VCaP (cell line): ENCODE measurements at regions not wholly inside any gene's neighbourhood (a gene's known extent, or its start where the extent isn't known, plus 50 kb on each side); places are given as distances from the start of the nearest gene placed in this dataset.

Experiments used
- H3K27ac ChIP-seq: fragments of 450-650 bp; 2 replicates; pipeline ENCODE4 v1.5.1; 2017
- CTCF ChIP-seq: fragments of 450-650 bp; conservative IDR thresholded peaks from 2 replicates; pipeline ENCODE4 v1.5.1; 2017; ENCODE audit warnings: mild to moderate bottlenecking, moderate library complexity

- no peak overlapping the region for H3K27ac ChIP-seq
- TF ChIP-seq CTCF, result no peak
Observed at GRCh38 chr4:27835851-27836250, 975.2 kb downstream of the STIM2 start.

GRCh38 chr4:27836523-27836922 is 975.9 kb downstream of the STIM2 start:
- TF ChIP-seq CTCF, result no peak
- no peak overlapping the region for H3K27ac ChIP-seq

- no peak overlapping the region for H3K27ac ChIP-seq
- TF ChIP-seq CTCF, result no peak
Observed at GRCh38 chr4:27843776-27844175, 983.1 kb downstream of the STIM2 start.

GRCh38 chr4:27844376-27844775 is 983.7 kb downstream of the STIM2 start:
- TF ChIP-seq CTCF, result no peak
- H3K27ac ChIP-seq, result no peak overlapping the region

GRCh38 chr4:27846951-27847350 is 986.3 kb downstream of the STIM2 start:
- H3K27ac ChIP-seq, result no peak overlapping the region
- no peak for TF ChIP-seq CTCF

GRCh38 chr4:27861381-27861787 is 1000.7 kb downstream of the STIM2 start:
- H3K27ac ChIP-seq, result peak overlapping the region; percentile 37; the same call in 1 of the 2 replicates

GRCh38 chr4:27861802-27862201 is 1001.2 kb downstream of the STIM2 start:
- TF ChIP-seq CTCF, result no peak
- peak overlapping the region; percentile 37; the same call in 1 of the 2 replicates for H3K27ac ChIP-seq

More at GRCh38 chr4:27861381-27861787, 1000.7 kb downstream of the STIM2 start:
- peak; percentile 88 for TF ChIP-seq CTCF

- H3K27ac ChIP-seq, result no peak overlapping the region
- no peak for TF ChIP-seq CTCF
Observed at GRCh38 chr4:27873596-27873995, 1013.0 kb downstream of the STIM2 start.
